Astrocyte (in vitro differentiated cells and primary cell): ENCODE measurements at regions not wholly inside any gene's neighbourhood (a gene's known extent, or its start where the extent isn't known, plus 50 kb on each side); places are given as distances from the start of the nearest gene placed in this dataset.

Source experiments
- DNase-seq: peaks from one replicate; pipeline ENCODE4 v3.0.0-alpha.2; 2010; ENCODE audit warnings: low read depth
- FAIRE-seq: peaks from 2 replicates; lab custom pipeline; 2011; peaks lifted over from hg19 to GRCh38; lab: Jason Lieb, UNC
- H2AFZ ChIP-seq: 2 replicates; pipeline ENCODE4 v1.6.0; 2012; ENCODE audit warnings: low read depth, low read length, inconsistent platforms
- H3K27ac ChIP-seq: 2 replicates; pipeline ENCODE4 v1.5.1; 2011; ENCODE audit warnings: low read depth, low read length, inconsistent platforms
- H3K27me3 ChIP-seq: 2 replicates; pipeline ENCODE4 v1.6.0; 2011; ENCODE audit warnings: low read length, inconsistent platforms; ENCODE audit not compliant: insufficient read depth
- H3K36me3 ChIP-seq: 2 replicates; pipeline ENCODE4 v1.5.1; 2011; ENCODE audit warnings: low read length, inconsistent platforms; ENCODE audit not compliant: insufficient read depth
- H3K4me1 ChIP-seq: 2 replicates; pipeline ENCODE4 v1.5.1; 2011; ENCODE audit warnings: low read length, inconsistent platforms; ENCODE audit not compliant: insufficient read depth
- H3K4me2 ChIP-seq: 2 replicates; pipeline ENCODE4 v1.6.0; 2012; ENCODE audit warnings: low read length, inconsistent platforms
- H3K4me3 ChIP-seq: 2 replicates; pipeline ENCODE4 v1.5.1; 2011; ENCODE audit warnings: low read depth, mild to moderate bottlenecking, low read length, inconsistent platforms; ENCODE audit not compliant: insufficient read depth
- H3K79me2 ChIP-seq: 2 replicates; pipeline ENCODE4 v1.6.0; 2012; ENCODE audit warnings: mild to moderate bottlenecking, low read length, inconsistent platforms; ENCODE audit not compliant: insufficient read depth
- H3K9ac ChIP-seq: 2 replicates; pipeline ENCODE4 v1.6.0; 2012; ENCODE audit warnings: mild to moderate bottlenecking, low read length, inconsistent platforms
- H3K9me3 ChIP-seq: 2 replicates; pipeline ENCODE4 v1.5.1; 2012; ENCODE audit warnings: low read depth, mild to moderate bottlenecking, low read length, inconsistent platforms; ENCODE audit not compliant: insufficient read depth
- H4K20me1 ChIP-seq: 2 replicates; pipeline ENCODE4 v1.6.0; 2012; ENCODE audit warnings: low read length, inconsistent platforms; ENCODE audit not compliant: insufficient read depth
- H3K27ac Mint-ChIP-seq: one replicate; pipeline ENCODE4 v1.8.0; 2021; ENCODE audit warnings: mild to moderate bottlenecking, mixed read lengths; ENCODE audit not compliant: unreplicated experiment
- H3K27me3 Mint-ChIP-seq: one replicate; pipeline ENCODE4 v1.8.0; 2021; ENCODE audit warnings: low read depth, mixed read lengths; ENCODE audit not compliant: unreplicated experiment
- H3K36me3 Mint-ChIP-seq: one replicate; pipeline ENCODE4 v1.8.0; 2021; ENCODE audit warnings: low read depth, mixed read lengths; ENCODE audit not compliant: unreplicated experiment
- H3K4me1 Mint-ChIP-seq: one replicate; pipeline ENCODE4 v1.8.0; 2021; ENCODE audit warnings: low read depth, mixed read lengths; ENCODE audit not compliant: unreplicated experiment
- H3K4me3 Mint-ChIP-seq: one replicate; pipeline ENCODE4 v1.8.0; 2021; ENCODE audit warnings: mild to moderate bottlenecking, moderate library complexity, mixed read lengths; ENCODE audit not compliant: unreplicated experiment
- H3K9me3 Mint-ChIP-seq: one replicate; pipeline ENCODE4 v1.8.0; 2021; ENCODE audit warnings: mild to moderate bottlenecking, mixed read lengths; ENCODE audit not compliant: unreplicated experiment
- CTCF ChIP-seq: IDR thresholded peaks from 2 replicates; pipeline ENCODE4 v1.5.1; 2011; ENCODE audit warnings: low read depth, mild to moderate bottlenecking, inconsistent platforms, low read length, moderate library complexity; ENCODE audit not compliant: insufficient read depth
- EZH2 ChIP-seq: IDR thresholded peaks from 2 replicates; pipeline ENCODE4 v1.6.1; 2012; ENCODE audit warnings: mild to moderate bottlenecking, low read length, inconsistent platforms; ENCODE audit not compliant: insufficient read depth

- no peaks in the 10 kb centered on the region for H4K20me1 ChIP-seq
- peaks cover 21% of the 10 kb centered on the region for H3K4me1 Mint-ChIP-seq
- no peaks in the 10 kb centered on the region for H3K36me3 ChIP-seq
- H3K9me3 ChIP-seq: peaks cover 2% of the 10 kb centered on the region
- H3K79me2 ChIP-seq: no peaks in the 10 kb centered on the region
- peak; percentile 13 for FAIRE-seq
- no peak for TF ChIP-seq EZH2
- no peak for TF ChIP-seq CTCF
- H2AFZ ChIP-seq: no peak overlapping the region
- H3K4me2 ChIP-seq: peak overlapping the region; percentile 60
- peak; percentile 38 for DNase-seq
- no peaks in the 10 kb centered on the region for H3K27me3 Mint-ChIP-seq
- H3K4me3 Mint-ChIP-seq: no peak overlapping the region
- H3K27ac ChIP-seq: peak overlapping the region; percentile 77
- no peaks in the 10 kb centered on the region for H3K9me3 Mint-ChIP-seq
- no peaks in the 10 kb centered on the region for H3K27me3 ChIP-seq
- peak overlapping the region; percentile 88 for H3K27ac Mint-ChIP-seq
- no peak overlapping the region for H3K4me3 ChIP-seq
- no peaks in the 10 kb centered on the region for H3K36me3 Mint-ChIP-seq
- peak overlapping the region; percentile 24 for H3K9ac ChIP-seq
- H3K4me1 ChIP-seq: peaks cover 15% of the 10 kb centered on the region
Observed at GRCh38 chr13:31962731-31963370, 68.7 kb upstream of the FRY start.

- FAIRE-seq: peak; percentile 41
- Mint-ChIP-seq H3K36me3 (peaks cover 3% of the 10 kb centered on the region), H3K9me3 (no peaks in the 10 kb centered on the region), H3K27ac (peak overlapping the region; percentile 88), H3K4me1 (peaks cover 25% of the 10 kb centered on the region), H3K4me3 (no peak overlapping the region), H3K27me3 (no peaks in the 10 kb centered on the region)
- no peak overlapping the region for H2AFZ ChIP-seq
- peaks cover 15% of the 10 kb centered on the region for H3K4me1 ChIP-seq
- no peaks in the 10 kb centered on the region for H3K9me3 ChIP-seq
- no peak overlapping the region for H3K4me3 ChIP-seq
- H3K79me2 ChIP-seq: no peaks in the 10 kb centered on the region
- no peak overlapping the region for H3K27ac ChIP-seq
- DNase-seq: no peak
- H4K20me1 ChIP-seq: no peaks in the 10 kb centered on the region
- H3K27me3 ChIP-seq: no peaks in the 10 kb centered on the region
- no peak overlapping the region for H3K9ac ChIP-seq
- TF ChIP-seq CTCF (no peak), EZH2 (no peak)
- no peaks in the 10 kb centered on the region for H3K36me3 ChIP-seq
- H3K4me2 ChIP-seq: no peak overlapping the region
Observed at GRCh38 chr13:31963631-31964030, 67.9 kb upstream of the FRY start.

GRCh38 chr13:31964168-31964567 is 67.4 kb upstream of the FRY start:
- Histone ChIP-seq H3K4me1 (peaks cover 15% of the 10 kb centered on the region), H3K9me3 (no peaks in the 10 kb centered on the region), H3K9ac (no peak overlapping the region), H2AFZ (no peak overlapping the region), H4K20me1 (no peaks in the 10 kb centered on the region), H3K4me3 (no peak overlapping the region), H3K36me3 (no peaks in the 10 kb centered on the region), H3K27me3 (no peaks in the 10 kb centered on the region), H3K79me2 (no peaks in the 10 kb centered on the region), H3K4me2 (no peak overlapping the region), H3K27ac (no peak overlapping the region)
- DNase-seq (no peak), FAIRE-seq (no peak)
- Mint-ChIP-seq H3K9me3 (no peaks in the 10 kb centered on the region), H3K4me1 (peaks cover 25% of the 10 kb centered on the region), H3K4me3 (no peak overlapping the region), H3K27me3 (no peaks in the 10 kb centered on the region), H3K27ac (no peak overlapping the region), H3K36me3 (peaks cover 3% of the 10 kb centered on the region)
- TF ChIP-seq EZH2 (no peak), CTCF (no peak)
